OCI-LY7 (cell line): ENCODE measurements at regions not wholly inside any gene's neighbourhood (a gene's known extent, or its start where the extent isn't known, plus 50 kb on each side); places are given as distances from the start of the nearest gene placed in this dataset.

Experiments used
- BruUV-seq: library from RNA; stranded (reverse); fragments of 400-500 nt; replicated peaks from 2 replicates; lab custom pipeline; 2021; lab: Mats Ljungman, UMichigan
- CTCF ChIA-PET: fragments of 300-600 bp; sonication (Branson Sonifier 250); formaldehyde crosslinking; loops from one replicate; lab custom pipeline; 2022; ENCODE audit warnings: antibody characterized with exemption; ENCODE audit not compliant: unreplicated experiment; lab: Charles Lee
- POLR2A ChIA-PET: fragments of 300-600 bp; sonication (Branson Sonifier 250); formaldehyde crosslinking; loops from one replicate; lab custom pipeline; 2022; ENCODE audit warnings: antibody characterized with exemption; lab: Charles Lee
- DNase-seq: peaks from one replicate; pipeline ENCODE4 v3.0.0-alpha.2; 2015; ENCODE audit warnings: low spot score
- H2AFZ ChIP-seq: fragments of 200-600 bp; sonication (generic), shearing (Covaris generic); 2 replicates; pipeline ENCODE4 v1.6.1; 2014; ENCODE audit warnings: mild to moderate bottlenecking, antibody characterized with exemption, low read length, moderate library complexity
- H3K27ac ChIP-seq: fragments of 200-600 bp; sonication (generic); 2 replicates; pipeline ENCODE4 v1.5.1; 2014; ENCODE audit warnings: mixed run types, low read depth, mild to moderate bottlenecking, moderate library complexity, low read length, inconsistent platforms; ENCODE audit not compliant: poor library complexity, severe bottlenecking
- H3K36me3 ChIP-seq: fragments of 200-600 bp; sonication (generic); 2 replicates; pipeline ENCODE4 v1.6.1; 2014; ENCODE audit warnings: mild to moderate bottlenecking, antibody characterized with exemption, low read length, moderate library complexity, mixed read lengths; ENCODE audit not compliant: insufficient read depth
- H3K4me1 ChIP-seq: fragments of 200-600 bp; sonication (generic); 2 replicates; pipeline ENCODE4 v1.5.1; 2014; ENCODE audit warnings: mild to moderate bottlenecking, low read length; ENCODE audit not compliant: insufficient read depth, poor library complexity, severe bottlenecking
- H3K4me2 ChIP-seq: fragments of 200-600 bp; sonication (generic); 2 replicates; pipeline ENCODE4 v1.6.1; 2014; ENCODE audit warnings: mild to moderate bottlenecking, low read length
- H3K4me3 ChIP-seq: fragments of 200-600 bp; sonication (generic); 2 replicates; pipeline ENCODE4 v1.5.1; 2014; ENCODE audit warnings: mild to moderate bottlenecking, low read depth, low read length; ENCODE audit not compliant: poor library complexity, severe bottlenecking
- H3K79me2 ChIP-seq: fragments of 200-600 bp; sonication (generic); 2 replicates; pipeline ENCODE4 v1.6.1; 2016; ENCODE audit warnings: low read depth, mild to moderate bottlenecking, low read length, moderate library complexity, mixed read lengths; ENCODE audit not compliant: insufficient read depth
- H3K9me2 ChIP-seq: fragments of 200-600 bp; sonication (generic); 2 replicates; pipeline ENCODE4 v1.6.1; 2016; ENCODE audit warnings: mild to moderate bottlenecking, low read length, mixed read lengths; ENCODE audit not compliant: insufficient read depth
- H3K9me3 ChIP-seq: fragments of 200-600 bp; sonication (generic); 2 replicates; pipeline ENCODE4 v1.6.1; 2014; ENCODE audit warnings: mild to moderate bottlenecking, mixed run types, low read length, mixed read lengths
- H4K20me1 ChIP-seq: fragments of 200-600 bp; sonication (generic); 2 replicates; pipeline ENCODE4 v1.6.1; 2014; ENCODE audit warnings: mild to moderate bottlenecking, antibody characterized with exemption, low read length, moderate library complexity, mixed read lengths; ENCODE audit not compliant: insufficient read depth
- EZH2phosphoT487 ChIP-seq: fragments of 200-600 bp; sonication (generic); IDR thresholded peaks from 2 replicates; pipeline ENCODE4 v1.6.1; 2018; ENCODE audit warnings: low read depth, borderline replicate concordance, mild to moderate bottlenecking, mixed run types, antibody characterized with exemption, low read length, moderate library complexity, mixed read lengths
- intact Hi-C: fragments of 100-400 bp; cut with micrococcal nuclease; formaldehyde crosslinking; loops from one replicate; pipeline ENCODE4 v1.10.0; 2022; ENCODE audit not compliant: unreplicated experiment
- TF ChIP-seq, protein P1 (sequence below): fragments of 200-600 bp; sonication (generic); conservative IDR thresholded peaks from 2 replicates; pipeline ENCODE4 v1.5.1; 2014; ENCODE audit warnings: mild to moderate bottlenecking, antibody characterized with exemption, low read length, moderate library complexity, mixed read lengths

DNA sequence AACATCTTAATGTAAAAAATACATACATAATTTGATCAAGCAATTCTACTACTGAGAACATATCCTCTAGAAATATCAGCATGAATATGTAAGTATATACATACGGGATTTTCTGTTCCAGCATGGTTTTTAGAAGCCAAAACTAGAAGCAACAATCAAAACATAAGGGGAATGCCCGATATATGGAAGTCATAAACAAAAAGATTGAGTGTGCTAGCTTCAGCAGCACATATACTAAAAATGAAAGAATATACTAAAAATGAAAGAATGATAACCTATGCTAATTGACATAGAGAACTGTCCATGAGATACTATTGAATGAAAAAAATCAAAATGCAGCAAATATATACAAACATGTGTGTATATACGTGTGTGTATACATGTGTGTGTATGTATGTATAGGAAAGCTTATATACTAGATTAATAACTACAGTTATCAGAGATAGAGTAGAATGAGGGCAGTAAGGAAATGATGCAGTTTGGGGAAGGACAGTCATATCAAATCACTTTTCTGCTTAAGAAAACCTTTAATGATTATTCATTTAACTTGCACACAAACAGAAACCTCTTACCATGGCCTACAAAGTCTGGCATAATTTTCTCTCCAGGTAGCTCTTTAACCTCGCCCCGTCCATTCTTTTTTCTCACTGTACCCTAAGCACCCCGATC, 72.9 kb downstream of the NPY start:
- intact Hi-C loops, result no loop called here
- Histone ChIP-seq H3K4me2 (no peak overlapping the region), H3K36me3 (no peaks in the 10 kb centered on the region), H3K27ac (no peak overlapping the region), H2AFZ (peak overlapping the region; percentile 60), H4K20me1 (no peaks in the 10 kb centered on the region), H3K9me2 (no peaks in the 10 kb centered on the region), H3K4me3 (no peak overlapping the region), H3K9me3 (peaks cover 1% of the 10 kb centered on the region; the same call in 1 of the 2 replicates), H3K4me1 (no peaks in the 10 kb centered on the region), H3K79me2 (no peaks in the 10 kb centered on the region)
- ChIA-PET POLR2A (interaction anchor here (0.5 to 1.7 kb wide), 6 partner anchors 8 to 406 kb away, joined by 3 to 5 read pairs (median 4); no protein-coding TSS in a partner anchor), CTCF (no interaction called here)
- TF ChIP-seq EZH2phosphoT487, result no peak
- TF ChIP-seq, protein P1, sequence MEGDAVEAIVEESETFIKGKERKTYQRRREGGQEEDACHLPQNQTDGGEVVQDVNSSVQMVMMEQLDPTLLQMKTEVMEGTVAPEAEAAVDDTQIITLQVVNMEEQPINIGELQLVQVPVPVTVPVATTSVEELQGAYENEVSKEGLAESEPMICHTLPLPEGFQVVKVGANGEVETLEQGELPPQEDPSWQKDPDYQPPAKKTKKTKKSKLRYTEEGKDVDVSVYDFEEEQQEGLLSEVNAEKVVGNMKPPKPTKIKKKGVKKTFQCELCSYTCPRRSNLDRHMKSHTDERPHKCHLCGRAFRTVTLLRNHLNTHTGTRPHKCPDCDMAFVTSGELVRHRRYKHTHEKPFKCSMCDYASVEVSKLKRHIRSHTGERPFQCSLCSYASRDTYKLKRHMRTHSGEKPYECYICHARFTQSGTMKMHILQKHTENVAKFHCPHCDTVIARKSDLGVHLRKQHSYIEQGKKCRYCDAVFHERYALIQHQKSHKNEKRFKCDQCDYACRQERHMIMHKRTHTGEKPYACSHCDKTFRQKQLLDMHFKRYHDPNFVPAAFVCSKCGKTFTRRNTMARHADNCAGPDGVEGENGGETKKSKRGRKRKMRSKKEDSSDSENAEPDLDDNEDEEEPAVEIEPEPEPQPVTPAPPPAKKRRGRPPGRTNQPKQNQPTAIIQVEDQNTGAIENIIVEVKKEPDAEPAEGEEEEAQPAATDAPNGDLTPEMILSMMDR, result no peak
- no TSS peak for BruUV-seq
- DNase-seq, result no peak

DNA sequence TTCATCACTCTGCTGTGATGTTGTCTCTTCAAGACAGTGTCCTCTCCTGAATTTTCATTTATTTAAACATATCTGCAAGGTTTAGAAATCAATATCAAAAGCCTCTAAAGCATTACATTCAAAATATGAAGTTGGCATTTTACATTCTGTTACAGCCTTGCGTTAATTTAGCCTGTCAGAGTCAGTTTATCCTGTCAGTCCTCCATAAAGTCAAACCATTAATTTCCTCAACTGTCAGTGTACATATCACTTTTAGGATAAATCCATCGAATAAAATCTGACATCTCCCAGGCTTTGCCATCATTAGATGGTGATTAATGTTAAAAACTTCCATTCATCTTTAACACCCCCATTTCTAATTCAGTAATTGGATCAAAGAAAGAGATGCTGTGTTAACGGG, 77.0 kb downstream of the NPY start:
- no peaks in the 10 kb centered on the region for H4K20me1 ChIP-seq
- H3K9me3 ChIP-seq, result peaks cover 10% of the 10 kb centered on the region; the same call in 1 of the 2 replicates
- BruUV-seq, result no TSS peak
- no peaks in the 10 kb centered on the region for H3K79me2 ChIP-seq
- H3K4me1 ChIP-seq, result no peaks in the 10 kb centered on the region
- TF ChIP-seq, protein P1, result no peak
- no peak for TF ChIP-seq EZH2phosphoT487
- no peaks in the 10 kb centered on the region for H3K9me2 ChIP-seq
- no peak overlapping the region for H3K4me3 ChIP-seq
- intact Hi-C loops, result no loop called here
- no peak overlapping the region for H2AFZ ChIP-seq
- no peaks in the 10 kb centered on the region; the same call in 1 of the 2 replicates for H3K36me3 ChIP-seq
- CTCF ChIA-PET, result no interaction called here
- no peak for DNase-seq
- no peak overlapping the region for H3K27ac ChIP-seq
- POLR2A ChIA-PET, result interaction anchor here (1.2 kb wide), 1 partner anchor 12 kb away, joined by 3 read pairs; no protein-coding TSS in a partner anchor
- no peak overlapping the region for H3K4me2 ChIP-seq

DNA sequence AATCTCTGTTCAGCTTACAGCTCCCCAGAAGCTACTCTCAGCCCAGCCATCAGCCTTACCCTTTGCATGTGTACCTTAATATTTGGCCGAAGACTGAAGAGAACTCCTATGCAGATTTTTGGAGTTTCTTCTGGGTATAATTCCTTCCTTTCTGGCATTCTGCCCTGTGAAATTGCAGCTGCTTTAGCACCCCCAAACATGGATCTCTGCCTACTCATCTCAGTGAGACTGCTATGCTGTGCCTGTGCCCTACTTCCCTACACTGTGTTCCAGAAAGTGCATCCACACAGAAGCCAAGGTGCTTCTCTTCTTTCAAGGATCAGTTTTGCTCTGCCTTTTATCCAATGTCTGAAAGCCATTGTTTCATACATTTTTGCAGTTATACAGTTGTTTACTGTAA, 81.6 kb downstream of the NPY start:
- POLR2A ChIA-PET, result interaction anchor here (1.5 kb wide), 1 partner anchor 9 kb away, joined by 5 read pairs; no protein-coding TSS in a partner anchor
- H3K27ac ChIP-seq, result no peak overlapping the region
- no peak for DNase-seq
- TF ChIP-seq EZH2phosphoT487, result no peak
- TF ChIP-seq, protein P1, result no peak
- BruUV-seq, result no TSS peak
- H3K36me3 ChIP-seq, result no peaks in the 10 kb centered on the region; the same call in 1 of the 2 replicates
- H2AFZ ChIP-seq, result no peak overlapping the region
- H3K9me2 ChIP-seq, result no peaks in the 10 kb centered on the region
- H3K4me3 ChIP-seq, result no peak overlapping the region
- peaks cover 10% of the 10 kb centered on the region; the same call in 1 of the 2 replicates for H3K9me3 ChIP-seq
- no peaks in the 10 kb centered on the region for H3K79me2 ChIP-seq
- H3K4me1 ChIP-seq, result no peaks in the 10 kb centered on the region
- intact Hi-C loops, result no loop called here
- CTCF ChIA-PET, result no interaction called here
- no peaks in the 10 kb centered on the region for H4K20me1 ChIP-seq
- H3K4me2 ChIP-seq, result no peak overlapping the region
